HL-60 (cell line): ENCODE measurements at regions not wholly inside any gene's neighbourhood (a gene's known extent, or its start where the extent isn't known, plus 50 kb on each side); places are given as distances from the start of the nearest gene placed in this dataset.

Experiments used
- DNase-seq, 2 experiments: peaks; one replicate each; pipeline ENCODE4 v3.0.0-alpha.2; 2010 to 2020; ENCODE audit warnings: low read depth in 1 of 2, low spot score in 1 of 2
- H3K27ac ChIP-seq: fragments of 250-450 bp; sonication (Bioruptor Pico); replicated peaks from 2 replicates; pipeline ENCODE4 v1.5.1; 2020; ENCODE audit warnings: mild to moderate bottlenecking, moderate library complexity
- H3K27me3 ChIP-seq: fragments of 250-450 bp; sonication (Bioruptor Pico); 2 replicates; pipeline ENCODE4 v1.5.1; 2021; ENCODE audit warnings: mild to moderate bottlenecking, moderate library complexity; ENCODE audit not compliant: insufficient read depth, poor library complexity, severe bottlenecking
- H3K4me3 ChIP-seq: replicated peaks from 2 replicates; pipeline ENCODE4 v1.5.1; 2011; ENCODE audit warnings: mild to moderate bottlenecking, control low read depth, low read length; ENCODE audit not compliant: insufficient read depth
- GABPA ChIP-seq: IDR thresholded peaks from 2 replicates; pipeline ENCODE4 v1.6.1; 2012; ENCODE audit warnings: low read depth
- POLR2AphosphoS5 ChIP-seq: IDR thresholded peaks from 2 replicates; pipeline ENCODE4 v1.6.1; 2012; ENCODE audit warnings: low read depth
- SPI1 ChIP-seq: IDR thresholded peaks from 2 replicates; pipeline ENCODE4 v1.6.1; 2012; ENCODE audit warnings: low read depth, mild to moderate bottlenecking, borderline replicate concordance
- TF ChIP-seq, protein P1 (sequence below): IDR thresholded peaks from 2 replicates; pipeline ENCODE4 v1.6.1; 2012; ENCODE audit warnings: low read depth; ENCODE audit not compliant: insufficient replicate concordance
- TF ChIP-seq, protein P2 (sequence below): IDR thresholded peaks from one replicate; pipeline ENCODE4 v1.5.1; 2011; ENCODE audit warnings: low read length, control low read depth, inconsistent platforms; ENCODE audit not compliant: insufficient read depth

DNA sequence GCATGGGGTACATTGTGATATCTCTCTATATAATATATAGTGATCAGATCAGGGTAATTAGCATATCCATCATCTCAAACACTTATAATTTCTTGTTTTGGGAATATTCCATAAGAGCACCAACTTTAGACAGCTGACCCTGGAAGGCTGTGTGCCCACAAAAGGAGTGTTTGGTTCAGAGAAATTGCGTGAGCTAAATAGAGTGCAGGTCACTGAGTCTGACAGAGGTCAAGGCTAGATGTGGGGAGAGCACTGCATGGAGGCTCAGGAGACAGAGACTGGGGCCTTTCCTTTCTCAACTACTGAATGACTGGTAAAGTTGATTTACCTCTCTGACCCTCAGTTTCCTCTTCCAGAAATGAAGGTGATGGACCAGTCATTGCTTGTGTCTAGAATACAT, 114.9 kb upstream of the ADGRF1 start:
- no peak for TF ChIP-seq POLR2AphosphoS5
- no peak for TF ChIP-seq SPI1
- Histone ChIP-seq H3K27me3 (no peaks in the 10 kb centered on the region), H3K4me3 (no peak overlapping the region), H3K27ac (no peak overlapping the region)
- no peak for DNase-seq

DNA sequence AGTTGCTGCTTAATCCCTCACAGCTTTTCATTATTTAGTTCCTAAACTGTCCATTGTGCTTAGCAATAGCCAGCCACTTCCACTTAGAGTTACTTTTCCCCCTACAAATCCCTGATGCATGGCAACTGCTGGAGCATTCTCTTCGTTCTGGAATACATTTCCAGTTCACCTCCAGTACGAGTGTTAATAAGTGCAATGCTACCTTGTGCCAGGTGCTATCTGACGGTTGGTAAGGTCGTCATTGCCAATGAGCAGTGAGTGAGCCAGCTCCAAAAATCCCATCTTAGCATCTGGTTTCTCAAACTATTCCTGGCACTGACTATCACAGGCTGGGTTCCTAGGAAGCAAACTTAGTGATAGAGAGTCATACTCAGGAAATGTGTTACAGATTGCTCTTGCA, 114.1 kb upstream of the ADGRF1 start:
- H3K27me3 ChIP-seq = no peaks in the 10 kb centered on the region
- H3K27ac ChIP-seq = no peak overlapping the region
- TF ChIP-seq, protein P1, sequence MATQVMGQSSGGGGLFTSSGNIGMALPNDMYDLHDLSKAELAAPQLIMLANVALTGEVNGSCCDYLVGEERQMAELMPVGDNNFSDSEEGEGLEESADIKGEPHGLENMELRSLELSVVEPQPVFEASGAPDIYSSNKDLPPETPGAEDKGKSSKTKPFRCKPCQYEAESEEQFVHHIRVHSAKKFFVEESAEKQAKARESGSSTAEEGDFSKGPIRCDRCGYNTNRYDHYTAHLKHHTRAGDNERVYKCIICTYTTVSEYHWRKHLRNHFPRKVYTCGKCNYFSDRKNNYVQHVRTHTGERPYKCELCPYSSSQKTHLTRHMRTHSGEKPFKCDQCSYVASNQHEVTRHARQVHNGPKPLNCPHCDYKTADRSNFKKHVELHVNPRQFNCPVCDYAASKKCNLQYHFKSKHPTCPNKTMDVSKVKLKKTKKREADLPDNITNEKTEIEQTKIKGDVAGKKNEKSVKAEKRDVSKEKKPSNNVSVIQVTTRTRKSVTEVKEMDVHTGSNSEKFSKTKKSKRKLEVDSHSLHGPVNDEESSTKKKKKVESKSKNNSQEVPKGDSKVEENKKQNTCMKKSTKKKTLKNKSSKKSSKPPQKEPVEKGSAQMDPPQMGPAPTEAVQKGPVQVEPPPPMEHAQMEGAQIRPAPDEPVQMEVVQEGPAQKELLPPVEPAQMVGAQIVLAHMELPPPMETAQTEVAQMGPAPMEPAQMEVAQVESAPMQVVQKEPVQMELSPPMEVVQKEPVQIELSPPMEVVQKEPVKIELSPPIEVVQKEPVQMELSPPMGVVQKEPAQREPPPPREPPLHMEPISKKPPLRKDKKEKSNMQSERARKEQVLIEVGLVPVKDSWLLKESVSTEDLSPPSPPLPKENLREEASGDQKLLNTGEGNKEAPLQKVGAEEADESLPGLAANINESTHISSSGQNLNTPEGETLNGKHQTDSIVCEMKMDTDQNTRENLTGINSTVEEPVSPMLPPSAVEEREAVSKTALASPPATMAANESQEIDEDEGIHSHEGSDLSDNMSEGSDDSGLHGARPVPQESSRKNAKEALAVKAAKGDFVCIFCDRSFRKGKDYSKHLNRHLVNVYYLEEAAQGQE = no peak
- TF ChIP-seq SPI1 (no peak), POLR2AphosphoS5 (no peak), GABPA (no peak)
- TF ChIP-seq, protein P2, sequence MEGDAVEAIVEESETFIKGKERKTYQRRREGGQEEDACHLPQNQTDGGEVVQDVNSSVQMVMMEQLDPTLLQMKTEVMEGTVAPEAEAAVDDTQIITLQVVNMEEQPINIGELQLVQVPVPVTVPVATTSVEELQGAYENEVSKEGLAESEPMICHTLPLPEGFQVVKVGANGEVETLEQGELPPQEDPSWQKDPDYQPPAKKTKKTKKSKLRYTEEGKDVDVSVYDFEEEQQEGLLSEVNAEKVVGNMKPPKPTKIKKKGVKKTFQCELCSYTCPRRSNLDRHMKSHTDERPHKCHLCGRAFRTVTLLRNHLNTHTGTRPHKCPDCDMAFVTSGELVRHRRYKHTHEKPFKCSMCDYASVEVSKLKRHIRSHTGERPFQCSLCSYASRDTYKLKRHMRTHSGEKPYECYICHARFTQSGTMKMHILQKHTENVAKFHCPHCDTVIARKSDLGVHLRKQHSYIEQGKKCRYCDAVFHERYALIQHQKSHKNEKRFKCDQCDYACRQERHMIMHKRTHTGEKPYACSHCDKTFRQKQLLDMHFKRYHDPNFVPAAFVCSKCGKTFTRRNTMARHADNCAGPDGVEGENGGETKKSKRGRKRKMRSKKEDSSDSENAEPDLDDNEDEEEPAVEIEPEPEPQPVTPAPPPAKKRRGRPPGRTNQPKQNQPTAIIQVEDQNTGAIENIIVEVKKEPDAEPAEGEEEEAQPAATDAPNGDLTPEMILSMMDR = no peak
- no peak overlapping the region for H3K4me3 ChIP-seq
- no peak for DNase-seq

DNA sequence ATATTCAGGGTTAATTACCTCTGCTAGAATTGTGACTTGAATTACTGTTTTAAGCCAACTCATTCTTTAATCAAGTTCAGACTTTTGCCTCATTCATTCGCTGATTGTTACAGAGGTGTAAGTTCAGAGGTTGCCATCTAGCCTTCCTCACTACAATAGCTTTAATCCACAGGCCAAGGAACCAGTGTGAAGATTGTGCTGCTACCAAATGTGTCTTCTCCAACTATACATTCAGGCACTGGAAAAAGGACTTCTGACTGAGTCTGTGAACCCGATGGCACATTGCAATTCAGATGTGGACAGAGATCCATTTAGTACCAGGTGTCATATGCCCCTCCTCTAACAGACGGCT, 111.2 kb upstream of the ADGRF1 start:
- no peak for DNase-seq
- TF ChIP-seq SPI1 (no peak), POLR2AphosphoS5 (no peak), GABPA (no peak)
- TF ChIP-seq, protein P1 = no peak
- TF ChIP-seq, protein P2 = no peak
- Histone ChIP-seq H3K27me3 (no peaks in the 10 kb centered on the region), H3K4me3 (no peak overlapping the region), H3K27ac (no peak overlapping the region)

DNA sequence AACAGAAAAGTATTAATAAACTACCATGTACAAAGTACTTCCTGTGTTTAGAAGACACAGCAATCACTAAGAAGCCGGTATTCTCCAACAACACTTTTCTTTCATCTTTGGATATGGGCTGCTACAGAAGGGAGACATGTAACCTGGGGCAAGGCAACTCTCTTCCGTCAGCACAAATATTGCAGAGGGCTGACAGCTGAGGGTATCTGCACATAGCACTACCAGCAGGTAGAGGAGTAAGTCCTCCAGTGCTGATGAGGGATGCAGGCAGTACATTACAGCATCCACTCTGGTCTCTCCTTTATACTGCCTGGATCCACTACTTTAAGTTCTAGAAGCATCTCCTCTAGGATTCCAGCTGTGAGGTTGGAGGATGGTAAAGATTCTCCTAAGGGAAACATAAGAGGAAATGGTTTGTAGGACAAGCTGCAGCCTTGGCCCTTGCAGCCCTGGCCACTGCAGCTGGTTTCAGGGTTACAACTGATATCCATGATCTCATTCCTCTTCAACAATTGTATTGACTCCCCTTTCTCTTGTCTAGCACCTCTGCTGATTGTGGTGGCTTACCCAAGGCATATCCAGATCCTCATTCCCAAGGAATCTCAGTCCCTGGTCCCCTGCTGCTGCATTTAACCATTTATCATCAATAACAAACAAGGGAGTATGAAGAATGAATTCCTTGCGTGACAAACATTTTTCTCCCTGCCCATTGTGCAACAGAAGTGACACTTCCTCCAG, 110.7 kb upstream of the ADGRF1 start:
- Histone ChIP-seq H3K27ac (no peak overlapping the region), H3K4me3 (no peak overlapping the region)

More for the DNA sequence above, 110.7 kb upstream of the ADGRF1 start:
- no peaks in the 10 kb centered on the region for H3K27me3 ChIP-seq
- peak in 1 of 2 experiments; percentile 10 for DNase-seq
- TF ChIP-seq SPI1 = no peak
- TF ChIP-seq GABPA = no peak
- TF ChIP-seq, protein P2 = no peak
- TF ChIP-seq POLR2AphosphoS5 = no peak
